ENCODE measurements at regions not wholly inside any gene's neighbourhood (a gene's known extent, or its start where the extent isn't known, plus 50 kb on each side); places are given as distances from the start of the nearest gene placed in this dataset.
"Not testable (repeated sequence)": the region's sequence is repeated elsewhere in the genome, so short reads cannot be mapped to it uniquely, and the experiment has no call there.

DNA sequence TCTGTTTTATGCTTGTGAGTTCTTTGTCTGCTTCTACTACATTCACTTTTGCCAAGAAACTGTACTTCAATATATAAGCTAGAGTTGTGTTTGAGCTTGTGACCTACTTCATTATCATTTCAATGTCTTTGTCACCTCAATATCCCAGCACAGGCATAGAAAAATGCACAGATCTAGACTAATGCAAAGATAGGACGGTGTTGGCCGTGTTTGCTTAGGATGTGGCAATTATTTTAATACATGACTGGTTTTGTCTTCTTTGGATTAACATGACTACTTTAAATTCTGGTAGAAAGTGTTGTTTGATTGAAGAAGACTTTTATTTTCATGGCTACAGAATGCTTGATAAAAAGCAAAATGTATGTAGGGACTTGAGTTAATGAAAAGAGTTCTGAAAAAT, 1075.0 kb upstream of the GJE1 start:
- no peak overlapping the region for H3K4me3 ChIP-seq
- TF ChIP-seq POLR2AphosphoS5 (IDR thresholded peaks at IDR 0.05) = no peak
- no peak for TF ChIP-seq EP300 (IDR thresholded peaks at IDR 0.05)
- TF ChIP-seq, protein P1, sequence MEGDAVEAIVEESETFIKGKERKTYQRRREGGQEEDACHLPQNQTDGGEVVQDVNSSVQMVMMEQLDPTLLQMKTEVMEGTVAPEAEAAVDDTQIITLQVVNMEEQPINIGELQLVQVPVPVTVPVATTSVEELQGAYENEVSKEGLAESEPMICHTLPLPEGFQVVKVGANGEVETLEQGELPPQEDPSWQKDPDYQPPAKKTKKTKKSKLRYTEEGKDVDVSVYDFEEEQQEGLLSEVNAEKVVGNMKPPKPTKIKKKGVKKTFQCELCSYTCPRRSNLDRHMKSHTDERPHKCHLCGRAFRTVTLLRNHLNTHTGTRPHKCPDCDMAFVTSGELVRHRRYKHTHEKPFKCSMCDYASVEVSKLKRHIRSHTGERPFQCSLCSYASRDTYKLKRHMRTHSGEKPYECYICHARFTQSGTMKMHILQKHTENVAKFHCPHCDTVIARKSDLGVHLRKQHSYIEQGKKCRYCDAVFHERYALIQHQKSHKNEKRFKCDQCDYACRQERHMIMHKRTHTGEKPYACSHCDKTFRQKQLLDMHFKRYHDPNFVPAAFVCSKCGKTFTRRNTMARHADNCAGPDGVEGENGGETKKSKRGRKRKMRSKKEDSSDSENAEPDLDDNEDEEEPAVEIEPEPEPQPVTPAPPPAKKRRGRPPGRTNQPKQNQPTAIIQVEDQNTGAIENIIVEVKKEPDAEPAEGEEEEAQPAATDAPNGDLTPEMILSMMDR (IDR thresholded peaks at IDR 0.05) = no peak
- TF ChIP-seq POLR2A (IDR thresholded peaks at IDR 0.05) = no peak
- H3K4me1 ChIP-seq = no peaks in the 10 kb centered on the region
- H3K36me3 ChIP-seq = no peaks in the 10 kb centered on the region
- H3K9me3 ChIP-seq = no peaks in the 10 kb centered on the region
- no peaks in the 10 kb centered on the region for H3K27me3 ChIP-seq
- WGBS = 96% methylated on average over 2 of the region's 2 CpGs
- no peak for DNase-seq (ENCODE audit: low spot score in 2 of 2)
- no peak overlapping the region for H3K27ac ChIP-seq

DNA sequence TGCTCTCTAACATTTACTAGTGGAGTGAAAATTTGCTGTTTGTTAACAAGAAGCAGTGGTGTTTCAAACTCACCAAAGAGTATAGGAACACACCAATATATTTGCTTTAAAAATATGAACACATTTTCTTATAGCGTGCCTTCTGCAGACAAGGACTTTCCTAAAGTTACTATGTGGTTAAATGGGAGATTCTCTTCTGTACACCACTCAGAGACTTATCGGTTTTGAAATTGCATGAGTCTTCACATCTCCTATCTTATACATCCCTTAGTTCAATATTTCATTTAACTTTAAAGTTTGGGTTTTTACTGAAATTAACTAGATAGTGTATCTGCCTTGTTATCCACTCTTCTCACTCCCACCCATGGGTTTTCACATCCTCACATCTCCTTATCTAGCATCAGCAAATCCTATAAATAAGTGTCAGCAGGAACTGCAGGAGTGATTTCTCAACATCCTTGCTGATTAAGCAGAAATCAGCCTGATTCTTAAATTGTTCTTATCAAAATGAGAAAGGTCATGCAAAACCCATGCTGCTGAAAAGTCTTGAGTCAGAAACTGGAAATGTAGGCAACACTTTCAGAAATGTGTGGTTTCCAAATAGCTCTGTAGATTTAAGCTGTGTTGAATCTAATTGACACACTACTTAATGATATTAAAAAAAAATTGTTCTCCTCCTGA, 1075.6 kb upstream of the GJE1 start:
- no peaks in the 10 kb centered on the region for H3K4me1 ChIP-seq
- DNase-seq (ENCODE audit: low spot score in 2 of 2) = no peak
- H3K4me3 ChIP-seq = no peak overlapping the region
- H3K27ac ChIP-seq = no peak overlapping the region
- no peaks in the 10 kb centered on the region for H3K36me3 ChIP-seq
- H3K9me3 ChIP-seq = no peaks in the 10 kb centered on the region
- no peaks in the 10 kb centered on the region for H3K27me3 ChIP-seq
- no peak for TF ChIP-seq POLR2AphosphoS5 (IDR thresholded peaks at IDR 0.05)
- no peak for TF ChIP-seq POLR2A (IDR thresholded peaks at IDR 0.05)
- no peak for TF ChIP-seq EP300 (IDR thresholded peaks at IDR 0.05)
- TF ChIP-seq, protein P1 (IDR thresholded peaks at IDR 0.05) = no peak
- WGBS = 89% methylated on average over 2 of the region's 2 CpGs

DNA sequence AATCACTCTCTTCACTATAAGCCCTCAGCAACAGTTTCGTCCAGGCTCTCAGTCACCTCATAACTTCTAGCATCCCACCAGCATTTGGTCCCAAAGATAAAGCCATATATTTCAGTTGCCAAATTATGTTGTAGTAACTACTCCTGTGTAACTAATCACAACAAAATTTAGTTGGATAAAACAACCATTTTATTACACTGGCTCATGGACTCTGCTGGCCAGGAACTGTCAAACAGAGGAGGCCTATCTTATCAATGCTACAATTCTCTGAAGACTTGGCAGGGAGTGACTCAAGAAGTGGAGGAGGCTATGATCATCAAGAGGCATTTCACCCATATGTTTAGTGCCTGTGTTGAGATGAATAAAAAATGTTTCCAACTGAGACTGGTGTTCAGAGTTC, 1082.3 kb upstream of the GJE1 start:
- 80% methylated on average over 1 of the region's 1 CpG for WGBS
- no peak for DNase-seq (ENCODE audit: low spot score in 2 of 2)

DNA sequence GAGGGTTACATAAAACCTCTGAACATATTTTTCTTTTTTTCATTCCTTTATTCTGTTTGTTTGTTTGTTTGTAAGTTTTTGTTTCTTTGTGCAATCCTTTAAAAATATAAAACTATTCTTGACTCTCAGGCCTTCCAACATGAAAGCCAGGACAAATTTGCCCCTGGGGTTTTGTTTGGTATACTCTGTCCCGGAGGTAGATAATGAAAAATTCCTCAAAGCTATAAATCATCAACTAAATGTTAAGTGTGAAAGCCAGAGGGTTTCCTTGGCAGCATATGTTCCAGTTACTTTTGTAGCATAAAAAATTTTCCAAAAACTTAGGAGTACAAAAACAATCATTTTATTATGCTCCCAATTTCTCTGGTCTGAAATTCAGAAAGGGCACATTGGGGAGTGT, 1084.3 kb upstream of the GJE1 start:
- WGBS = 23% methylated on average over 1 of the region's 1 CpG

More for the DNA sequence above, 1082.3 kb upstream of the GJE1 start:
- no peaks in the 10 kb centered on the region for H3K4me1 ChIP-seq
- H3K27ac ChIP-seq = no peak overlapping the region
- no peaks in the 10 kb centered on the region for H3K36me3 ChIP-seq
- H3K4me3 ChIP-seq = no peak overlapping the region
- no peaks in the 10 kb centered on the region for H3K9me3 ChIP-seq
- TF ChIP-seq POLR2A (IDR thresholded peaks at IDR 0.05) (no peak), EP300 (IDR thresholded peaks at IDR 0.05) (no peak), POLR2AphosphoS5 (IDR thresholded peaks at IDR 0.05) (no peak)
- TF ChIP-seq, protein P1 (IDR thresholded peaks at IDR 0.05) = no peak
- no peaks in the 10 kb centered on the region for H3K27me3 ChIP-seq

DNA sequence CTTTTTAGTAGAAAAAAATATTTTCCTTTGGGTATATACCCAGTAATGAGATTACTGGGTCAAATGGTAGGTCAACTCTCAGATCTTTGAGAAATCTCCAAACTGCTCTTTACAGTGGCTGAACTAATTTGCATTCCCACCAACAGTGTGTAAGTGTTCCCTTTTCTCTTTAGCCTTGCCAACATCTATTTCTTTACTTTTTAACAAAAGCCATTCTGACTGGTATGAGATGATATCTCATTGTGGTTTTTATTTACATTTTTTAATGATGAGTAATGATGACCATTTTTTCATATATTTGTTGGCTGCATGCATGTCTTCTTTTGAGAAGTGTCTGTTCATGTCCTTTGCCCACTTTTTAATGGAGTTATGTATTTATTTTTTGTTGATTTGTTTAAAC, 1086.2 kb upstream of the GJE1 start:
- H3K4me1 ChIP-seq; H3K36me3 ChIP-seq; H3K27ac ChIP-seq; DNase-seq (ENCODE audit: low spot score in 2 of 2); H3K9me3 ChIP-seq; H3K27me3 ChIP-seq; H3K4me3 ChIP-seq: not testable (repeated sequence)

More for the DNA sequence above, 1084.3 kb upstream of the GJE1 start:
- Histone ChIP-seq H3K27me3 (no peaks in the 10 kb centered on the region), H3K9me3 (no peaks in the 10 kb centered on the region), H3K4me1 (no peaks in the 10 kb centered on the region), H3K4me3 (no peak overlapping the region), H3K36me3 (no peaks in the 10 kb centered on the region), H3K27ac (no peak overlapping the region)
- DNase-seq (ENCODE audit: low spot score in 2 of 2) = no peak
- TF ChIP-seq POLR2A (IDR thresholded peaks at IDR 0.05) = no peak
- no peak for TF ChIP-seq POLR2AphosphoS5 (IDR thresholded peaks at IDR 0.05)
- no peak for TF ChIP-seq EP300 (IDR thresholded peaks at IDR 0.05)
- TF ChIP-seq, protein P1 (IDR thresholded peaks at IDR 0.05) = no peak

DNA sequence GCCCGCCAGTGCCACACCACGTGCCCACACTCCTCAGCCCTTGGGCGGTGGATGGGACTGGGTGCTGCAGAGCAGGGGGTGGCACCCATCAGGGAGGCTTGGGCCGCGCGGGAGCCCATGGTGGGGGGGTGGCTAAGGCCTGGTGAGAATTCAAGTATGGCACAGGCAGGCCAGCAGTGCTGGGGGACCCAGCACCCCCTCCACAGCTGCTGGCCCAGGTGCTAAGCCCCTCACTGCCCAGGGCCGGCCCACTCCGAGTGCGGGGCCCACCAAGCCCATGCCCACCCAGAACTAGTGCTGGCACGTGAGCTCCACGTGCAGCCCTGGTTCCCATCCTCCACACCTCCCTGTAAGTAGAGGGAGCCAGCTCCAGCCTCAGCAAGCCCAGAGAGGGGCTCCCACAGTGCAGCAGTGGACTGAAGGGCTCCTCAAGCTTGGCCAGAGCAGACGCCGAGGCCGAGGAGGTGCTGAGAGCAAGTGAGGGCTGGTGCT, 1091.1 kb upstream of the GJE1 start:
- no peak for TF ChIP-seq POLR2AphosphoS5 (IDR thresholded peaks at IDR 0.05)
- TF ChIP-seq EP300 (IDR thresholded peaks at IDR 0.05) = no peak
- TF ChIP-seq, protein P1 (IDR thresholded peaks at IDR 0.05) = no peak
- no peak for TF ChIP-seq POLR2A (IDR thresholded peaks at IDR 0.05)
- no peak overlapping the region for H3K4me3 ChIP-seq
- DNase-seq (ENCODE audit: low spot score in 2 of 2) = no peak
- no peaks in the 10 kb centered on the region for H3K27me3 ChIP-seq
- H3K9me3 ChIP-seq = peaks cover 4% of the 10 kb centered on the region
- no peak overlapping the region for H3K27ac ChIP-seq
- 90% methylated on average over 3 of the region's 14 CpGs for WGBS
- H3K4me1 ChIP-seq = no peaks in the 10 kb centered on the region
- no peaks in the 10 kb centered on the region for H3K36me3 ChIP-seq
